Kidney epithelial cell (primary cell): ENCODE measurements at regions not wholly inside any gene's neighbourhood (a gene's known extent, or its start where the extent isn't known, plus 50 kb on each side); places are given as distances from the start of the nearest gene placed in this dataset.
"Not testable (repeated sequence)": the region's sequence is repeated elsewhere in the genome, so short reads cannot be mapped to it uniquely, and the experiment has no call there.

Source experiments
- DNase-seq: peaks from one replicate; pipeline ENCODE4 v3.0.0-alpha.2; 2010; ENCODE audit warnings: low read depth
- H3K27me3 ChIP-seq: 2 replicates; pipeline ENCODE4 v1.6.0; 2011; ENCODE audit warnings: low read length; ENCODE audit not compliant: control insufficient read depth, insufficient read depth
- H3K36me3 ChIP-seq: 2 replicates; pipeline ENCODE4 v1.5.1; 2011; ENCODE audit warnings: low read length; ENCODE audit not compliant: control insufficient read depth, insufficient read depth
- H3K4me3 ChIP-seq: 2 replicates; pipeline ENCODE4 v1.5.1; 2011; ENCODE audit warnings: low read depth, mild to moderate bottlenecking, control low read depth, low read length
- CTCF ChIP-seq: IDR thresholded peaks from 2 replicates; pipeline ENCODE4 v1.5.1; 2011; ENCODE audit warnings: mild to moderate bottlenecking, moderate library complexity, low read length, control low read depth, inconsistent platforms; ENCODE audit not compliant: insufficient read depth, poor library complexity, severe bottlenecking

- no peak for TF ChIP-seq CTCF
- DNase-seq: no peak
- no peaks in the 10 kb centered on the region for H3K36me3 ChIP-seq
- H3K4me3 ChIP-seq: no peak overlapping the region
- no peaks in the 10 kb centered on the region for H3K27me3 ChIP-seq
These were observed 212.5 kb downstream of the NNT start for GRCh38 chr5:43815497-43815896.

- no peak for DNase-seq
- no peak for TF ChIP-seq CTCF
- Histone ChIP-seq H3K4me3 (no peak overlapping the region), H3K36me3 (no peaks in the 10 kb centered on the region), H3K27me3 (no peaks in the 10 kb centered on the region)
These were observed 201.7 kb downstream of the NNT start for GRCh38 chr5:43804723-43805122.

GRCh38 chr5:43804041-43804440 lies 201.1 kb downstream of the NNT start:
- no peaks in the 10 kb centered on the region for H3K36me3 ChIP-seq
- no peak overlapping the region for H3K4me3 ChIP-seq
- no peaks in the 10 kb centered on the region for H3K27me3 ChIP-seq
- no peak for TF ChIP-seq CTCF
- DNase-seq: no peak

- H3K36me3 ChIP-seq: no peaks in the 10 kb centered on the region
- no peak for TF ChIP-seq CTCF
- no peak for DNase-seq
- H3K4me3 ChIP-seq: no peak overlapping the region
- H3K27me3 ChIP-seq: no peaks in the 10 kb centered on the region
These were observed 199.7 kb downstream of the NNT start for GRCh38 chr5:43802651-43803050.

- TF ChIP-seq CTCF: no peak
- DNase-seq: peak; percentile 10
These were observed 199.1 kb downstream of the NNT start for GRCh38 chr5:43802119-43802518.

GRCh38 chr5:43798740-43799139 lies 195.8 kb downstream of the NNT start:
- no peak overlapping the region for H3K4me3 ChIP-seq
- TF ChIP-seq CTCF: no peak
- no peaks in the 10 kb centered on the region for H3K27me3 ChIP-seq
- no peaks in the 10 kb centered on the region for H3K36me3 ChIP-seq
- DNase-seq: no peak

More at GRCh38 chr5:43802119-43802518, 199.1 kb downstream of the NNT start:
- H3K27me3 ChIP-seq: no peaks in the 10 kb centered on the region
- H3K36me3 ChIP-seq: no peaks in the 10 kb centered on the region
- no peak overlapping the region for H3K4me3 ChIP-seq

- DNase-seq, H3K4me3 ChIP-seq, H3K27me3 ChIP-seq, H3K36me3 ChIP-seq: not testable (repeated sequence)
These were observed 188.9 kb downstream of the NNT start for GRCh38 chr5:43791880-43792279.
